Esophagus squamous epithelium (tissue), 4 donors: ENCODE measurements at regions not wholly inside any gene's neighbourhood (a gene's known extent, or its start where the extent isn't known, plus 50 kb on each side); places are given as distances from the start of the nearest gene placed in this dataset.

ENCODE experiments used
- CTCF ChIP-seq, 6 experiments: fragments of 450-650 bp in 4 of 6; fragments of 200-600 bp in 2 of 6; sonication (generic) in 2 of 6; IDR thresholded peaks; one replicate each; pipeline ENCODE4 v1.5.1; 2016 to 2019; ENCODE audit warnings: antibody characterized with exemption in 6 of 6, mild to moderate bottlenecking in 4 of 6, moderate library complexity in 4 of 6
- POLR2A ChIP-seq, 4 donors: fragments of 450-650 bp; IDR thresholded peaks; one replicate each; pipeline ENCODE4 v1.6.1; 2017; ENCODE audit warnings: antibody characterized with exemption in 4 of 4, mild to moderate bottlenecking in 4 of 4, moderate library complexity in 3 of 4

GRCh38 chr3:110791995-110792686, 279.5 kb upstream of the NECTIN3 start:
- no peak for TF ChIP-seq CTCF (IDR thresholded peaks at IDR 0.05)
- no peak for TF ChIP-seq POLR2A (IDR thresholded peaks at IDR 0.05)
